Endothelial cell of hepatic sinusoid (primary cell): ENCODE measurements at regions not wholly inside any gene's neighbourhood (a gene's known extent, or its start where the extent isn't known, plus 50 kb on each side); places are given as distances from the start of the nearest gene placed in this dataset.

Experiments
- in situ Hi-C: cut with HindIII; loops from 2 replicates; pipeline ENCODE4 v1.10.0; 2017; ENCODE audit warnings: low sequenced_read_pairs

- in situ Hi-C loops = no loop called here
These were observed 164.7 kb downstream of the OLFM1 start for GRCh38 chr9:135251996-135252760.

DNA sequence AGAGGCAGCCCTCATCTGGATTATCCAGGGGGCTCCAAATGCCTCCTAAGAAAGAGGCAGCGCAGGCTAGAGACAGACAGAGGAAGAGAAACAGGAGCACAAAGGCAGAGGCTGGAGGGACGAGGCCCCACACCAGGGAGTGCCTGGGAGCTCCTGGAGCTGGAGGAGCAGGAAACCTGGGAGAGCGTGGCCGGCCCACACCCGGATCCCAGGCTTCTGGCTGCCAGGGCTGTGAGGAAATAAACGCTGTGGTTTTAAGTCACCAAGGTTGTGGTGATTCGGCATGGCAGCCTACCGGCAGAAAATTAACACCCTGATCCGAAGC, 165.5 kb downstream of the OLFM1 start:
- in situ Hi-C loops = no loop called here

DNA sequence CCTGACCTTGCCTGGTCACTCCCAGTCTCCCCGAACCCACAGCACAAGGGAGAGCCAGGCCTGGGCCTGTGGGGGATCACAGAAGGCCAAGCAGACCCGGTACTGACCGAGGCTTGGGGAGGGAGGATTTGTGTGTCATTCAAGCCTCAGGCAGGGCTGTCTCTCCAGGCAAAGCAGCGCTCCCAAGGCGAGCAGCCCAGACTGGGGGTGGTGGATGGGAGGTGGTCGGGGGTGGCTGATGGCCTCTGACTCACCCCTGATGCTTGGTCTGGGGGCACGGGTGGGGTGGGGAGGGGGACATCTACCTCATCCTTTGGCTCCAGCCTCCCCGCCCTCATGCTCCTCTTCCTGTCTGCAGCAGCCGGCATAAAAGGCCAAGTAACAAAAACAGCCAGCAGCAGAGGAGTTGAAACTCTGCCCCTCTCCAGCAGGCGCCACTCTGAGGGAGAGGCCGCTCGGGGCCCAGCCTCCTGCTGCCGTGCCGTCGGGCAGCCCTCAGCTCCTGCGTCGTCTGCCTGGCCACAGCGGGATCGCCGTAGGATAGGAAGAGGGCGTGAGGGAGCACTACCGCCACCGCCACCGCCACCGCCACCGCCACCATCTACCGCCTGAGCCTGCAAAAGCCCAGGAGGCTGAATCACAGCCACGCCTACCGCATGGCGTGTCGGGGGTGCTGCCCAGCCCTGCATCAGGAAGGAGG, 166.0 kb downstream of the OLFM1 start:
- in situ Hi-C loops = no loop called here

- in situ Hi-C loops = no loop called here
These were observed 166.9 kb downstream of the OLFM1 start for GRCh38 chr9:135254176-135255032.

- in situ Hi-C loops = no loop called here
These were observed 167.8 kb downstream of the OLFM1 start for GRCh38 chr9:135255033-135255840.

DNA sequence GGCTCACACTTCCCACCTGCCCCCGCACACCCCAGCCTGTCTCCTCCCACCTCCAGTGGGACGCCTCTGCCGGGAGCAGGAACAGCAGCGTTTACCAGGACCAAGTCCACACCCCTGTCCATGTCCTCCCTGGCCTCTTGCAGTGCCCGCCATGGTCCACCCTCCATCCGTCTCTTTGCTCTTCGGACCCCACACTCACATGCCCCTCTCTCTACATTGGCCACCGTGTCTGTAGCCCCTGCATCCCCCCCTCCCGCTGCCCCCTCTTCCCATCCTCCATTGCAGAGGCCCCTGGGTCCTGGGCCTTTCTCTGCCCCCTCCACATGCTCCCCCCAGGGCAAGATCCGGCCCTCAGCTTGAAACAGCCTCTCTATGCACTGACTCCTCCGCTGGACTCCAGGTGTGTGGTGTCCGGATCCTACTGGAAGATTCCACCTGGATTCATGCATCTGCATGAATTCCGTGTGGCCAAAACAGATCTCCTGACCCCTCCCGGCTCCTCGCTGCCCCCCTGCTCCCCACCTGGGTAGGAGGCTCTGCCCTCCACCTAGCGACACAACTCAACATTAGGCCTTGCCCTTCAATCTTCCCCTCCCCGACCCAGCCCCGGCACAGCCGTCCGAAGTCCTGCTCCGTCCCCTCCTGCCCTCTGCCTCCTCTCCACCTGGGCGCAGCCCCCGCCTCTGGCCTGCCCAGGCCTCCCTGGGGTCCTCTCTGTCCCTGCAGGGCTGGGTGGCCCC, 168.5 kb downstream of the OLFM1 start:
- in situ Hi-C loops = no loop called here

DNA sequence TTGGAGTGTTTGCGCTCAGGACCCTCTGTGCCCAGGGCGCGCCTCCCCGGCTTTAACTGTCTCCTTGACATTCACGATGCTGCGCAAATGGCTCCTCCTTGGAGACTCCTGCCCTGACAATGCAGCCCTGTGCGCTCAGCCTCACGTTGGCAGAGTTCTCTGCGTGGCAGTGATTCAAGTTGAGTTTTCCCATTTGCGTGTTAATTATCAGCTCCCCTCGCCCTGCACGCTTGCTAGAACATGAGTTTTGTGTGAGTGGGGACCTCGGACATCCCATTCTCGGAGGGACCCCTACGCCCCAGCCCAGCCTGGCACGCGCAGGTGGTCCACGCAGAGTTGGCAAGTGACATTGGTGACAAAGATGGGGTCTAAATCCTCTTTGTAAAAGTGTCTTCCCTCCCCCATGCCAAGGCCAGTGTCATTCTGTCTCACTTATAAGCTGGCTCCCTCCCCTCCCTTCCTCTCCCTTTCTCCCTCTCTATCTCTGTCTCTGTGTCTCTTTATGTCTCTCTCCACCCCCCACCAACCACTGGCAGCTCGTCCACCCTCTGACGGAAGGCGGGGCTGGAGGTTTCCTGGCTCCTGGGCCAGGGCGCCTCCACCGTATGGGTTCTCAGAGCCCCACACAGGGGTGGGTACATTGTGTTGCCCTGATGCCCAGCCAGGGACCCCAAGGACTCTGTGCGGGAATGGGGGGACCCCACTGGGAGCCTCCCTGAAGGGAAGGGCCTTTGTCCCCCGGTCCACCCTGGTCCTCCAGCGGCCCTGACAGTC, 169.3 kb downstream of the OLFM1 start:
- in situ Hi-C loops = no loop called here

- in situ Hi-C loops = no loop called here
These were observed 171.0 kb downstream of the OLFM1 start for GRCh38 chr9:135258461-135258860.

GRCh38 chr9:135259273-135259672, 171.8 kb downstream of the OLFM1 start:
- in situ Hi-C loops = no loop called here

GRCh38 chr9:135260221-135261180, 173.0 kb downstream of the OLFM1 start:
- in situ Hi-C loops = no loop called here

DNA sequence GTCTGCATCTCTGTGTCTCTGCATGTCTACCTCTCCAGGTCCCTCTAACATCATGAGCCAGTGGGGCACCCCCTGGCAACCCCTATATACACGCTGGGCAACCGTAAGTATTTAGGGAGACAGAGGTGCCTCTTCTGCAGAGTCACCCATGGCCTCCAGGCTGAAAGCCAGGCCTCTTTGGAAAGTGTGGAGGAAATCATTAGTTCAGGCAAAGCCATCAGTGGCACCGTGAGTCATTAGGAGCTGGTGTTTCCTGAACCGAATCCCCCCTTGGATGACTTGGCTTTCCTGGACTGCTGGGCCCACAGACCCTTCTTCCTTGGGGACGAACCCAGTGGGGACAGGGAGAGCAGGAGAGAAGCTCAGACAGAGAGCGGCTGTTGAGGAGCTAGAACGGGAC, 174.8 kb downstream of the OLFM1 start:
- in situ Hi-C loops = no loop called here

GRCh38 chr9:135263511-135263910, 176.0 kb downstream of the OLFM1 start:
- in situ Hi-C loops = no loop called here

- in situ Hi-C loops = no loop called here
These were observed 178.5 kb downstream of the OLFM1 start for GRCh38 chr9:135265931-135266330.

DNA sequence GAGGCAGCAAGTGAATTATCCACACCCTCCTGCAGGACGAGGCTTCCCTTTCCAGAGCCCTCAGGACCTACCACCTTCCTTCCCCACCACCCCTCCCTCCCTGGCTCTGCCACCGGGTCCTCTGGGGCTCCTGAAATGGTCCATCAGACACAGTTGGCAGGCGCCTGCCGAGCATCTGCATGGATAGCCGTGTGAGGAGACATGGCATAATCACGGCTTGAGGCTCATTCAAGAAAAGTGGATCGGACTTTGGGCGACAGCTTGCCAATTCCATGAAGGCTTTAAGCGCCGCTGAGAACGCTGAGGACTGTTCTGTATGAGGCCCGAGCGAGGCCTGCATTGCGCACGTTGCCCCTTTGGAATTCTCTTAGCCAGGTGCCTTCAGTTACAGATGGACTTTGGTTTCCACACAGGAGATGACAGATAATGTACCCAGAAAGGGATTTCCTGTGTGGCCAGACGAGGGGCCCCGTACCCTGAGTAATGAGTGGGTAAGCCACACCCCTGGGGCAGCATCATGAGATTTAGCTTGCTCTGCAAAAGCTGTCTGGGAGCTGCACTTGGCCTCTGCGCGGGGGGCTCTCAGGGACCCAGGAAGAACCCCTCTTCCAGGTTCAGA, 179.8 kb downstream of the OLFM1 start:
- in situ Hi-C loops = no loop called here

DNA sequence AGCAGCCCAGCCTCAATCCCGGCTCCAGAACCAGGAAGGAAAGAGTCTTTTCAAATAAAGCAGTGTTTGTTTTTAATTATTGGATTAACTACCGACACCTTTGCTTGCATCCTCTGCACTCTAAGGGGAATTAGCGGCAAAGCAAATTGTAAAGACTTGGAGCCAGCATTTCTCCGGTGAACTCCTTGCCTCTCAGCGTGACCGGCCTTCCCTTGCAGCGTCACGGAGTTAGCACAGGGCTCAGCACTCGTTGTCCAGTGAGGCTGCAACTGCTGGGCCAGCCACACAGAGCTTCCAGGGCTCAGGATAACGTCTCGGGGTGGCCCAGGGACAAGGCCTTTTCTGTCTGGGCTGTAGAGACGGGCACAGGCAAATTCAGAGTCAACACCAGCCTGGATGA, 180.6 kb downstream of the OLFM1 start:
- in situ Hi-C loops = no loop called here

GRCh38 chr9:135268981-135269380, 181.5 kb downstream of the OLFM1 start:
- in situ Hi-C loops = no loop called here

GRCh38 chr9:135269912-135270830, 182.7 kb downstream of the OLFM1 start:
- in situ Hi-C loops = loop anchor here (5.0 kb wide), 1 partner anchor 37 kb away; no protein-coding TSS in a partner anchor
